ENCODE measurements at regions not wholly inside any gene's neighbourhood (a gene's known extent, or its start where the extent isn't known, plus 50 kb on each side); places are given as distances from the start of the nearest gene placed in this dataset.

DNA sequence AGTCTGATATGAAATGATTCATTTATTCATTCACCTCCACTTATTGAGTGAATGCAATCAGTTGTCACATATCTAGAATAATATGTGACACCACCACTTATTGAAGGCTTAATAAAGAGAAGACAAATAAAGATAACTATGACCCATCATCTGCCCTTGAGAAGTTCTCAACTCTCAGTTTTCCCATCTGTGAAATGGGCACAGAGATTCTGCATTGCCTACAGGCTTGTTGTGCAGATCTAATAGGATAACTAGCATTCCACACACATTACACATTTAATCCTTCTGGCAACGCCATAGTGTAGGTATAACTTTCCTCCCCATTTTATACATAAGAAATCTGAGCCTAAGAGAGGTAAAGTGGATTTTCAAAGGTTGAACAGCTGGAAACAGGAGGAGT lies 84.2 kb upstream of the FICD start:
- DNase-seq, result no peak
- Histone ChIP-seq H3K4me3 (ENCODE audit: low read length) (no peak overlapping the region), H3K9me3 (ENCODE audit: low read length) (no peaks in the 10 kb centered on the region), H3K9ac (ENCODE audit: low read length) (no peak overlapping the region), H3F3A (ENCODE audit: low read length, unreplicated experiment) (no peaks in the 10 kb centered on the region), H3K4me1 (ENCODE audit: insufficient read depth, low read length) (no peaks in the 10 kb centered on the region), H2AFZ (ENCODE audit: low read length) (no peak overlapping the region), H3K4me2 (ENCODE audit: low read length) (no peak overlapping the region), H3K36me3 (ENCODE audit: low read depth, low read length) (no peaks in the 10 kb centered on the region), H3K79me2 (ENCODE audit: low read length) (no peaks in the 10 kb centered on the region), H3K9me2 (replicated peaks; ENCODE audit: low read length) (no peaks in the 10 kb centered on the region), H3K27ac (ENCODE audit: low read length) (no peak overlapping the region), H4K20me1 (ENCODE audit: low read length) (no peaks in the 10 kb centered on the region), H3K27me3 (ENCODE audit: low read length) (peaks cover 67% of the 10 kb centered on the region)
- BruUV-seq (replicated peaks), result no TSS peak
- CTCF ChIA-PET, result no interaction called here
- intact Hi-C loops (cut with micrococcal nuclease), result no loop called here
- no peak for ATAC-seq
- no peak for TF ChIP-seq EZH2 (IDR thresholded peaks at IDR 0.05; ENCODE audit: low read length, unreplicated experiment)
- TF ChIP-seq, protein P1, sequence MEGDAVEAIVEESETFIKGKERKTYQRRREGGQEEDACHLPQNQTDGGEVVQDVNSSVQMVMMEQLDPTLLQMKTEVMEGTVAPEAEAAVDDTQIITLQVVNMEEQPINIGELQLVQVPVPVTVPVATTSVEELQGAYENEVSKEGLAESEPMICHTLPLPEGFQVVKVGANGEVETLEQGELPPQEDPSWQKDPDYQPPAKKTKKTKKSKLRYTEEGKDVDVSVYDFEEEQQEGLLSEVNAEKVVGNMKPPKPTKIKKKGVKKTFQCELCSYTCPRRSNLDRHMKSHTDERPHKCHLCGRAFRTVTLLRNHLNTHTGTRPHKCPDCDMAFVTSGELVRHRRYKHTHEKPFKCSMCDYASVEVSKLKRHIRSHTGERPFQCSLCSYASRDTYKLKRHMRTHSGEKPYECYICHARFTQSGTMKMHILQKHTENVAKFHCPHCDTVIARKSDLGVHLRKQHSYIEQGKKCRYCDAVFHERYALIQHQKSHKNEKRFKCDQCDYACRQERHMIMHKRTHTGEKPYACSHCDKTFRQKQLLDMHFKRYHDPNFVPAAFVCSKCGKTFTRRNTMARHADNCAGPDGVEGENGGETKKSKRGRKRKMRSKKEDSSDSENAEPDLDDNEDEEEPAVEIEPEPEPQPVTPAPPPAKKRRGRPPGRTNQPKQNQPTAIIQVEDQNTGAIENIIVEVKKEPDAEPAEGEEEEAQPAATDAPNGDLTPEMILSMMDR (conservative IDR thresholded peaks at IDR 0.05; ENCODE audit: low read depth, low read length), result no peak
- no peak for TF ChIP-seq EZH2phosphoT487 (IDR thresholded peaks at IDR 0.05; ENCODE audit: borderline replicate concordance, low read length)
- POLR2A ChIA-PET (ENCODE audit: unreplicated experiment), result no interaction called here

DNA sequence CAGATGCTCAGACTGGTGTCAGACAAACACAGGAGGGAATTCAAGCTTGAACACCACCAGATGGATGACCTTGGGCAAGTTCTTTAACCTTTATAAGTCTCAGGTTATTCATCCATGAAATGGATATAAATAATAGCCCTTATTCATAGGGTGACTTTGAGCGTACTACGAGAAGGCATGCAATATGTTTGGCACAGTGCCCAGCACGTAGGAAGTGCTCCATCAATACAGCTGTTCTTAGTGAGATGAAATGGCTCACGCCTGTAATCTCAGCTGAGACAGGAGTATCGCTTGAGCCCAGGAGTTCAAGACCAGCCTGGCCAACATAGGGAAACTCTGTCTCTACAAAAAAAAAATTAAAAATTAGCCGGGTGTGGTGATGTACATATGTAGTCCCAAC lies 84.8 kb upstream of the FICD start:
- ChIA-PET POLR2A (ENCODE audit: unreplicated experiment) (no interaction called here), CTCF (no interaction called here)
- Histone ChIP-seq H3K4me1 (ENCODE audit: insufficient read depth, low read length) (no peaks in the 10 kb centered on the region), H3K27ac (ENCODE audit: low read length) (no peak overlapping the region), H3K9me2 (replicated peaks; ENCODE audit: low read length) (no peaks in the 10 kb centered on the region), H3K36me3 (ENCODE audit: low read depth, low read length) (no peaks in the 10 kb centered on the region), H4K20me1 (ENCODE audit: low read length) (no peaks in the 10 kb centered on the region), H3K4me2 (ENCODE audit: low read length) (no peak overlapping the region), H3K9ac (ENCODE audit: low read length) (no peak overlapping the region), H2AFZ (ENCODE audit: low read length) (no peak overlapping the region), H3K9me3 (ENCODE audit: low read length) (no peaks in the 10 kb centered on the region), H3F3A (ENCODE audit: low read length, unreplicated experiment) (no peaks in the 10 kb centered on the region), H3K27me3 (ENCODE audit: low read length) (peaks cover 67% of the 10 kb centered on the region), H3K79me2 (ENCODE audit: low read length) (no peaks in the 10 kb centered on the region), H3K4me3 (ENCODE audit: low read length) (no peak overlapping the region)
- DNase-seq, result no peak
- BruUV-seq (replicated peaks), result no TSS peak
- TF ChIP-seq EZH2phosphoT487 (IDR thresholded peaks at IDR 0.05; ENCODE audit: borderline replicate concordance, low read length) (no peak), EZH2 (IDR thresholded peaks at IDR 0.05; ENCODE audit: low read length, unreplicated experiment) (no peak)
- TF ChIP-seq, protein P1 (conservative IDR thresholded peaks at IDR 0.05; ENCODE audit: low read depth, low read length), result no peak
- no peak for ATAC-seq
- intact Hi-C loops (cut with micrococcal nuclease), result no loop called here

GRCh38 chr12:108425238-108425795 lies 86.2 kb upstream of the CMKLR1 start:
- Histone ChIP-seq H2AFZ (ENCODE audit: low read length) (no peak overlapping the region), H3K4me1 (ENCODE audit: insufficient read depth, low read length) (no peaks in the 10 kb centered on the region), H3K9me2 (replicated peaks; ENCODE audit: low read length) (no peaks in the 10 kb centered on the region), H3K27ac (ENCODE audit: low read length) (no peak overlapping the region), H3F3A (ENCODE audit: low read length, unreplicated experiment) (no peaks in the 10 kb centered on the region), H3K9me3 (ENCODE audit: low read length) (no peaks in the 10 kb centered on the region), H3K27me3 (ENCODE audit: low read length) (peaks cover 35% of the 10 kb centered on the region), H3K79me2 (ENCODE audit: low read length) (no peaks in the 10 kb centered on the region), H3K36me3 (ENCODE audit: low read depth, low read length) (no peaks in the 10 kb centered on the region), H3K4me2 (ENCODE audit: low read length) (no peak overlapping the region), H3K9ac (ENCODE audit: low read length) (no peak overlapping the region), H3K4me3 (ENCODE audit: low read length) (no peak overlapping the region), H4K20me1 (ENCODE audit: low read length) (no peaks in the 10 kb centered on the region)
- CTCF ChIA-PET, result no interaction called here
- POLR2A ChIA-PET (ENCODE audit: unreplicated experiment), result no interaction called here
- BruUV-seq (replicated peaks), result no TSS peak
- TF ChIP-seq, protein P1 (conservative IDR thresholded peaks at IDR 0.05; ENCODE audit: low read depth, low read length), result no peak
- no peak for TF ChIP-seq EZH2phosphoT487 (IDR thresholded peaks at IDR 0.05; ENCODE audit: borderline replicate concordance, low read length)
- no peak for TF ChIP-seq EZH2 (IDR thresholded peaks at IDR 0.05; ENCODE audit: low read length, unreplicated experiment)
- intact Hi-C loops (cut with micrococcal nuclease), result no loop called here
- DNase-seq (no peak), ATAC-seq (no peak)

Data from PC-3 (cell line).